HEK293T (cell line): ENCODE measurements at regions not wholly inside any gene's neighbourhood (a gene's known extent, or its start where the extent isn't known, plus 50 kb on each side); places are given as distances from the start of the nearest gene placed in this dataset.

Experiments used
- BHLHE40 ChIP-seq: fragments of 450-650 bp; IDR thresholded peaks from 2 replicates; pipeline ENCODE4 v1.6.1; 2016; ENCODE audit warnings: mild to moderate bottlenecking, moderate library complexity, borderline replicate concordance
- CTBP1 ChIP-seq: fragments of 450-650 bp; IDR thresholded peaks from 2 replicates; pipeline ENCODE4 v1.6.1; 2016; ENCODE audit warnings: borderline replicate concordance
- ELF4 ChIP-seq: fragments of 450-650 bp; IDR thresholded peaks from 2 replicates; pipeline ENCODE4 v1.6.1; 2017; ENCODE audit warnings: antibody characterized with exemption
- FOXA1 ChIP-seq: fragments of 450-650 bp; IDR thresholded peaks from 2 replicates; pipeline ENCODE4 v1.6.1; 2016; ENCODE audit warnings: mild to moderate bottlenecking
- FOXK2 ChIP-seq: fragments of 450-650 bp; IDR thresholded peaks from 2 replicates; pipeline ENCODE4 v1.6.1; 2016; ENCODE audit warnings: mild to moderate bottlenecking
- FOXM1 ChIP-seq: fragments of 450-650 bp; IDR thresholded peaks from 2 replicates; pipeline ENCODE4 v1.6.1; 2017; ENCODE audit warnings: mild to moderate bottlenecking, borderline replicate concordance
- HDGF ChIP-seq: fragments of 450-650 bp; IDR thresholded peaks from 2 replicates; pipeline ENCODE4 v1.6.1; 2017; ENCODE audit warnings: antibody characterized with exemption, borderline replicate concordance
- SP1 ChIP-seq: fragments of 450-650 bp; IDR thresholded peaks from 2 replicates; pipeline ENCODE4 v1.6.1; 2017
- ZNF384 ChIP-seq: fragments of 450-650 bp; IDR thresholded peaks from 2 replicates; pipeline ENCODE4 v1.6.1; 2016
- TF ChIP-seq, protein P1 (sequence below): fragments of 450-650 bp; IDR thresholded peaks from 2 replicates; pipeline ENCODE4 v1.6.1; 2016

DNA sequence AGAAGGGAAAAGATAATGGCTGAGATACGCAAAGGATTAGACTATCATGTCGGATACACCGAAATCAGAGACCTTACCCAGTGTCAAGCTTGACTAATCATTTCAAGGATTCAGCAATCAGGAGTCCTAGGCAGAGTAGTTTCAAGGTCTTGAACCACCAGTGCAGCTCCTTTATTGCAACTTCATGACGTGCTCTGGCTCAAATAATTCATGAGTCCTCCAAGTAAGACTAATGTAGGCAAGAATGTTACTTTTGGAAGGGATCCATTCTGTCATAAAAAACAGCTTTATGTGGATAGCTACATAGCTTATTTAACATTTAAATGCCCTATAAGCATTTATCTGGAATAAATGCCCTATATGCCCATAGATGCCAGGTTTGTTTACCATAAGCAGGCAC lies 123.2 kb downstream of the LMO3 start:
- TF ChIP-seq CTBP1 (no peak), ELF4 (no peak), FOXK2 (no peak), ZNF384 (no peak), FOXM1 (no peak), SP1 (no peak), BHLHE40 (no peak), HDGF (no peak), FOXA1 (no peak)
- TF ChIP-seq, protein P1, sequence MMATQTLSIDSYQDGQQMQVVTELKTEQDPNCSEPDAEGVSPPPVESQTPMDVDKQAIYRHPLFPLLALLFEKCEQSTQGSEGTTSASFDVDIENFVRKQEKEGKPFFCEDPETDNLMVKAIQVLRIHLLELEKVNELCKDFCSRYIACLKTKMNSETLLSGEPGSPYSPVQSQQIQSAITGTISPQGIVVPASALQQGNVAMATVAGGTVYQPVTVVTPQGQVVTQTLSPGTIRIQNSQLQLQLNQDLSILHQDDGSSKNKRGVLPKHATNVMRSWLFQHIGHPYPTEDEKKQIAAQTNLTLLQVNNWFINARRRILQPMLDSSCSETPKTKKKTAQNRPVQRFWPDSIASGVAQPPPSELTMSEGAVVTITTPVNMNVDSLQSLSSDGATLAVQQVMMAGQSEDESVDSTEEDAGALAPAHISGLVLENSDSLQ: no peak
